Activated T-helper 17 cell treated with anti-CD3 and anti-CD28 coated beads, Interleukin-2, amount 50 U/mL, for 72 hours (primary cell): ENCODE measurements at regions not wholly inside any gene's neighbourhood (a gene's known extent, or its start where the extent isn't known, plus 50 kb on each side); places are given as distances from the start of the nearest gene placed in this dataset.

Experiments
- ATAC-seq: fragments of 150-1000 bp; cut with Tn5 transposase; replicated peaks from 2 replicates; pipeline ENCODE4 v1.10.0; 2021; ENCODE audit warnings: mild to moderate bottlenecking, moderate library complexity
- H3K27ac Mint-ChIP-seq: one replicate; pipeline ENCODE4 v1.8.0; 2022; ENCODE audit warnings: mixed read lengths
- H3K27me3 Mint-ChIP-seq: one replicate; pipeline ENCODE4 v1.8.0; 2022; ENCODE audit warnings: mixed read lengths
- H3K36me3 Mint-ChIP-seq: one replicate; pipeline ENCODE4 v1.8.0; 2022; ENCODE audit warnings: low read depth, mild to moderate bottlenecking, mixed read lengths
- H3K4me1 Mint-ChIP-seq: one replicate; pipeline ENCODE4 v1.8.0; 2022; ENCODE audit warnings: mixed read lengths
- H3K4me3 Mint-ChIP-seq: one replicate; pipeline ENCODE4 v1.8.0; 2022; ENCODE audit warnings: mild to moderate bottlenecking, mixed read lengths
- H3K9me3 Mint-ChIP-seq: one replicate; pipeline ENCODE4 v1.8.0; 2022; ENCODE audit warnings: mixed read lengths

DNA sequence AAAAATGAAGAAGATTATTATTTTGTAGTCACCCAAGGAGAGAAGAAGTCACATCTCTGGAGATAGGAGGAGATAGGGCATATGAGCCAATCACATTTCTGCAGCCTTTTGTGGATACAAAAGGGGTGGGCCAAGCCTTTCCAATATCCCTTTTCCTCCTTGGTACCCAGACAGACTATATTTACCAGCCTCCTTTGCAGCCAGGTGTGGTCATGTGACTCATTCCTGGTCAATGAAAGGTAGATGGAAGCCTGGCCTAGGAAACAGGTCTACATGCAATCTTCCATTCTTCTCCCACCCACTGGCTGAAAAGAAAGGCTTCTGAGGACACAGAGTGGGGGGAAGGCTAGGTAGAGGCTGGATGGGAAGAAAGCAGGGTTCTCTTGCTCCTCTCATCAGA lies 58.1 kb upstream of the ERG start:
- ATAC-seq: no peak
- H3K4me1 Mint-ChIP-seq: no peaks in the 10 kb centered on the region
- H3K4me3 Mint-ChIP-seq: no peak overlapping the region
- no peaks in the 10 kb centered on the region for H3K9me3 Mint-ChIP-seq
- no peaks in the 10 kb centered on the region for H3K36me3 Mint-ChIP-seq
- peaks cover 6% of the 10 kb centered on the region for H3K27me3 Mint-ChIP-seq
- H3K27ac Mint-ChIP-seq: no peak overlapping the region

DNA sequence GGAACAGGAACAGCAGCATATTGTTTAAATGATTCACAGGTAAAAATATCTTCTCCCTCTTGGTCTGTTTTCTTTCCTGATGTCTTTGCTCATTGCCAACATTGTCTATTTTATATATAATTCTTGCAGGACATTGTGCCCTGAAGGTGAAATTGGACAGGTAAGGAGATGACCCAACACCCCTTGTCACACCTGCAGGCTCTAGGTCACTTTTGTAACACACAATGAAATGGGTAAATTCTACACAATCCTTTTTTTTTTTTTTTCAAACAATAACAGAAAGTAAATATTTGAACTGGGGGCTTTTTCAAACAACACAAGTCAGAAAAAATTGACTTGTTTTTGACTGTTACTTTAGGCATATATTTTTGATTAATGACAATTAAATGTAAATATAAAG lies 62.9 kb upstream of the ERG start:
- H3K4me3 Mint-ChIP-seq: no peak overlapping the region
- peaks cover 16% of the 10 kb centered on the region for H3K27me3 Mint-ChIP-seq
- no peaks in the 10 kb centered on the region for H3K9me3 Mint-ChIP-seq
- H3K27ac Mint-ChIP-seq: no peak overlapping the region
- H3K4me1 Mint-ChIP-seq: no peaks in the 10 kb centered on the region
- no peak for ATAC-seq
- H3K36me3 Mint-ChIP-seq: no peaks in the 10 kb centered on the region

DNA sequence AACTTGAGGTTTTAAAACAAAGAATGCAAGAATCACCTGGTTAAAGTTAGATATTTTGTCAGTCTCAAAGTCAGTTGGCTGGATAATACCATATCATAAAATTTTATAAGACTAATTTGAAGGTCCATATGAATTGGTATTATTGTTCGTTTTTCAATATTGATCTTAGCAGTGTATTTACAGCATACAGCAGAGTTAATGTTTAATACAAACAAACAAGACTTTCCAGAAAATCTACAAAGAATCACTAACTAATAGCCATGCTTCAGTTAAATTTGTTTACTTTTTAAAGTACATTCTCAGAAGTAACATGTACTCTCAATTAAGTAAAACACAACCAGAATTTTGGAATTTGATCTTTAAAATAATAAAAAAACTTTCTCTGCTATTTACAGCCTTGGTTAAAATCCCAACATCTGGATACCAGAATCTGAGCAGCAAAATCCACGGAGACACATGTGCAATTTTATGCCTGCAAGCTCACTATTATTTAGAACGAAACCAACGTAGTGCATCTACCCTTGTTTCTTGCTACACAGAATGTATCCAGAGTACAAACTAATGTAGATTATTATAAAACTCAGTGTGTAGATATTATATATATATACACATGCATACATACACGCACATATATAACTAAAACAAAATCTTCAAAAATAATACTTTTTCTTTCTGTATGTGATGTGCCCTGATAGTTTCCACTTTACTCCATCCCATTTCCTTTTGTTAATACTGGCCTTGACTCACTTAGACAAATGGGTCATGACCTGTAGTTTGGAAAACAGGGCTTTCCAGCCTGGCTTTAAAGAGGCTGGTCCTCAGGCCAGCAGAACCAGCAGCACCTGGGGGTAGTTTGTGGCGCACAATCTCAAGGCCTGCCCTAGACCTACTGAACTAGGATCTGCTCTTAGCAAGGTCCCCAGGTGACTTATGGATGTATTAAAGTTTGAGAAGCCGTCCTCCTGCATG lies 63.6 kb upstream of the ERG start:
- Mint-ChIP-seq H3K27ac (no peak overlapping the region), H3K9me3 (no peaks in the 10 kb centered on the region), H3K27me3 (peaks cover 16% of the 10 kb centered on the region), H3K36me3 (no peaks in the 10 kb centered on the region), H3K4me1 (no peaks in the 10 kb centered on the region), H3K4me3 (no peak overlapping the region)
- no peak for ATAC-seq

DNA sequence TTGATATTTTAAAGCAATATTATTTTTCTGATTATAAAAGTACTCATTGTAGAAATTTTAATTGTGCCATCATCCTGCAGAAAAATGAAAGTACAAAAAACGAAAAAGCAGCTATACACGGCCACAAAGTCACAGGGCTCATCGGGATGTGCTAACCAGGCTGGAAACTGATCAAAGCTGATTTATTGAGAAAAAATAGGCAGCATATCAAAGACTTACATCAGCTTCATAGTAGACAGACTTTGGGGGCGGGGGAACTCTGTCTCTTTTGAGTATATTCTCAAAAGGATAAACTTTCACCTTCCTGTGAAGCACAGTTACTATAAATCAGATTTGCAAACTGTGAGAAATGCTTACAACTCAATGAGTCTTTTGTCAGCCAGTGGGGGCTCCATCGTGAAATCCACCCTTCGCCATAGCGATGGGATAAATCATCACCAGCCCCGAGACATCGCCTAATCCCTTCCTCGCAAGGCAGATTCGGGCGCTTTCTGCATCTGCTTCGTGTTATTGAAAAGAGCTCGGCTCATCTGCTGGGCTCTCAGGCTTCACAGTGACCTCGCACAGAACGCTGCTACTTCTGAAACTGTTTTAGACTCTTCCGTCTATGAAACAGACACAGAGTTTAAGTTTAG lies 69.2 kb upstream of the ERG start:
- H3K27me3 Mint-ChIP-seq: peaks cover 20% of the 10 kb centered on the region
- ATAC-seq: no peak
- H3K36me3 Mint-ChIP-seq: no peaks in the 10 kb centered on the region
- no peaks in the 10 kb centered on the region for H3K4me1 Mint-ChIP-seq
- no peak overlapping the region for H3K27ac Mint-ChIP-seq
- H3K9me3 Mint-ChIP-seq: no peaks in the 10 kb centered on the region
- H3K4me3 Mint-ChIP-seq: no peak overlapping the region

DNA sequence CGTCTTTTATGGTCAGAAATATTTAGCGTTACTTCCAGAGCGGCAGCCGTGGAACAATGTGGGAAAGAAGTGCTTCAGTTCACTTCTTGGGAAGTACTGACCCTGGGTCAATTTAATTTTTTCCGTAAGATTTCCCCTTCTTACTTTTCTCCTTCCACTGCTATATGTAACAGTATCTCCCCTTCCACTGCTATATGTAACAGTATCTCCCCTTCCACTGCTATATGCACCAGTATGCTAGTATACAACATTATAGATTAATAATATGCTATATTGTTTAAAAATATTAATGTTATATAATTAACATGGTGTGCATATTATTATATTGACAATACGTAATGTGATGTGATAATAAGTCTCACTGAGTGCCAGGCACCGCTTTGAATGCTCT lies 69.7 kb upstream of the ERG start:
- H3K27ac Mint-ChIP-seq: no peak overlapping the region

DNA sequence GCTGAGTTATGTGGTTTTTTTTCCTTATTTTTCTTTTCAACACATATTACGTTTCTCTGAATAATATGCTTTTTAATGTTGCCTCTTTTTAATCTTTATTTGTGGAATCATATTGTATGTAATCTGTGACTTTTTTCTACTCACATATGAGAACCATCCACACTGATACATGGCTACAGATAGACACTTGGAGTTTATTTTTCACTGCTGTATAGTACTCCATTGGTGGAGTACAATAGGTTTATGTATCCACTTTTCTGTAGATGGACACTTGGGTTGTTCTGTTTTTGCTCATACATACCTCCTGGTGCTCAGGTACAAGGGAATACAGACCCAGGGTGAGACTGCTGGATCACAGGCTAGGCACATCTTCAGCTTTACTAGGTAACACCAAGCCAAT lies 71.5 kb upstream of the ERG start:
- H3K4me1 Mint-ChIP-seq: no peaks in the 10 kb centered on the region
- no peaks in the 10 kb centered on the region for H3K36me3 Mint-ChIP-seq

More for the DNA sequence above, 69.7 kb upstream of the ERG start:
- no peaks in the 10 kb centered on the region for H3K9me3 Mint-ChIP-seq
- no peaks in the 10 kb centered on the region for H3K36me3 Mint-ChIP-seq
- H3K4me3 Mint-ChIP-seq: no peak overlapping the region
- H3K4me1 Mint-ChIP-seq: no peaks in the 10 kb centered on the region
- H3K27me3 Mint-ChIP-seq: peaks cover 20% of the 10 kb centered on the region
- ATAC-seq: no peak

DNA sequence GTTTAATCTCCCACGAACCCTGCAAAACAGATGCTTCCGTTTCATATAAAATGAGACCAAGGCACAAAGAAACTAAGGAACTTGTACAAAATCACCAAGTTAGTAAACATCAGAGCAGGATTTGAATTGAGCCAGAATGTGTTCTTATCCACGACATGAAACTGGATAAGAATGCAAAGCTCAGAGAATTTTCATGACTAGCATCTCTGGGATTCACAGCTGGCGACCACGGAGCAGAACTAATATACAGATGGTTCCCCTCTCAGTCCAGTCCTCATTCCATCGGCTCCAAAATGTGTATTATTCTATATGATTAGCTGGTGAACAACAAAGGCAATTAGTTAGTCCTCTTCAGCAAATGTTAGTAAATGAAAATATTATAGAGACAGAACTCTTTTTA lies 72.3 kb upstream of the ERG start:
- Mint-ChIP-seq H3K4me3 (no peak overlapping the region), H3K9me3 (no peaks in the 10 kb centered on the region), H3K36me3 (no peaks in the 10 kb centered on the region), H3K27ac (no peak overlapping the region), H3K27me3 (peaks cover 10% of the 10 kb centered on the region), H3K4me1 (no peaks in the 10 kb centered on the region)
- ATAC-seq: no peak

More for the DNA sequence above, 71.5 kb upstream of the ERG start:
- Mint-ChIP-seq H3K27ac (no peak overlapping the region), H3K4me3 (no peak overlapping the region), H3K27me3 (peaks cover 17% of the 10 kb centered on the region), H3K9me3 (no peaks in the 10 kb centered on the region)
- no peak for ATAC-seq

DNA sequence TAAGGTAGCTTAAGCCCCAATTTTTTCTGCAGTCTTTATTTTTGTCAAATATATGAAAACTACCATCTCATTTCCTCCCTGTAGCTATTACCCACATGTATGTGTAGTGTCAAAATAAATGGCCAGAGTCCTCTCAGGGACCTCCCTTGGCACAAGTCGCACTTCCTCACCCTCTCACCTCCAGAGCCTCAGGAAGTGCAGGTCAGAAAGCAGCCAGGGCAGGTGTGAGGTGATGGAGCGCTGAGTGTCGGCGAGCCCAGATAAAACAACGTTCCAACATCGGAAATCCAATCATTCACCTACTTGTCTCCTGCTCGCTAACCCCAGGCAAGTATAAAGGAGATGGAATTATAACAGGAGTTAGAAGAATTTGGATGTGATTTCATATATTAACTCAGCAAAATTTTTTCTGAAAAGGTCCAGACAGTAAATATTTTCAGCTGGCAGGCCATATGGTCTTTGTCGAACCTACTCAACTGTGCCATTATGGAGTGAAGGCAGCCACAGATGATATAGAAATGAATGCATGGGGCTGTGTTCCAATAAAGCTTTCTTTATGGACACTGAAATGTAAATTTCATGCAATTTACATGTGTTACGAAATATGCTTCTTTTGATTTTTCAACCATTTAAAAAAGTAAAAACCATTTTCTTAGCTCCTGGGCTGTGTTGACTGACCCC lies 76.8 kb upstream of the ERG start:
- ATAC-seq: no peak
- H3K27ac Mint-ChIP-seq: no peak overlapping the region
- H3K36me3 Mint-ChIP-seq: no peaks in the 10 kb centered on the region
- H3K9me3 Mint-ChIP-seq: no peaks in the 10 kb centered on the region
- H3K27me3 Mint-ChIP-seq: peaks cover 4% of the 10 kb centered on the region
- H3K4me1 Mint-ChIP-seq: no peaks in the 10 kb centered on the region
- no peak overlapping the region for H3K4me3 Mint-ChIP-seq

DNA sequence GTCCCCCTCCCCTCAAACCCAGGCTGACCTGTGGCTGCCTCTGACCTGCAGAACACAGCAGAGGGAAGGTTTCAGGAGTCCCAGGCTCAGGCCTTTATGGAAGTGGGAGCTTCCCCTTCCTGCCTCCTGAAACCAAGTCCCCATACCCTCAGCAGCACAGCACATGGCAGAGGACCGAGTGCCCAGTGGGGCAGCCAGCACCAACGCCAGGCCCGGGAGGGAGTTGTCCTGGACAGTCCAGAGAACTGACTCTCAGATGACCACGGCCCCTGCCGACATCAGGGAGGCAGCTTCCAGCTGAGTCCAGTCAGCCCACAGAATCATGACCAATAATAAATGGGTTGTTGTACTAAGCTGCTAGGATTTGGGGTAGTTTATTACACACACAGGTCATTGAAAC lies 79.6 kb upstream of the ERG start:
- H3K36me3 Mint-ChIP-seq: no peaks in the 10 kb centered on the region
- no peak overlapping the region for H3K4me3 Mint-ChIP-seq
- H3K4me1 Mint-ChIP-seq: no peaks in the 10 kb centered on the region
- H3K27me3 Mint-ChIP-seq: peaks cover 4% of the 10 kb centered on the region
- no peak overlapping the region for H3K27ac Mint-ChIP-seq
- no peak for ATAC-seq
- no peaks in the 10 kb centered on the region for H3K9me3 Mint-ChIP-seq

DNA sequence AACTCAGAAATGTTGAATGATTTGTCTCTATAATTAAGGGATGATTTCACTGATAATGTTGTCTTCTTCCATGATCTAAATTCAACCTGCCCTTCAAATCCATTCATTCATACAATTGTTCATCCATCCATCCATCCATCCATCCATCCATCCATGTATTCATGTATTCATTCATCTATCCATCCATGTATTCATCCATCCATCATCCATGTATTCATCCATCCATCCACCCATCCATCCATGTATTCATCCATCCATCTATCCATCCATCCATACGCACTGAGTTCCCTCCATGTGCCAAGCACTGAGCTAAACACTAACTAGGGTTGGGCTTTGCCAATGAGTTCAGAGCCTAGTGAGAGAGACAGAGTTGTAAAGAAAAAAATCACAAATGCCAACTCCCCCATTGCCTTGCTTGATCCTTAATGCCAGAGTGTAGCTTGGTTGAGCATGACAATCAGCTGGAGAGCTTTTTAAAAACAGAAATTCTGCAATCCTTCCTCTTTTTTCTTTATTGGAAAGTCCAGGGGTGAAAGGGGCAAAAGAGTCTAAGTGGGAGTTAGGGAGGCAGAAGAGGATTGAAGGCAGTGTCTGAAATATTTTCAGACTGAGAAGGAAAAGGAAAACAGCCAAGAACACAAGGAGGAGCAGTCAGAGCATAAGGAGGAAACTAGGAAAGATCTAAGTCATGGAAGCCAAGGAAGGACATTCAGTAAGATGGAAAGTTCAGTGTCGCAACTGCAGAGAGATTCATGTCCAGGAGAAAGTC lies 92.4 kb upstream of the ERG start:
- no peaks in the 10 kb centered on the region for H3K36me3 Mint-ChIP-seq
- H3K4me3 Mint-ChIP-seq: no peak overlapping the region
- H3K27me3 Mint-ChIP-seq: peaks cover 9% of the 10 kb centered on the region
- no peak for ATAC-seq
- H3K9me3 Mint-ChIP-seq: no peaks in the 10 kb centered on the region
- no peaks in the 10 kb centered on the region for H3K4me1 Mint-ChIP-seq
- no peak overlapping the region for H3K27ac Mint-ChIP-seq

DNA sequence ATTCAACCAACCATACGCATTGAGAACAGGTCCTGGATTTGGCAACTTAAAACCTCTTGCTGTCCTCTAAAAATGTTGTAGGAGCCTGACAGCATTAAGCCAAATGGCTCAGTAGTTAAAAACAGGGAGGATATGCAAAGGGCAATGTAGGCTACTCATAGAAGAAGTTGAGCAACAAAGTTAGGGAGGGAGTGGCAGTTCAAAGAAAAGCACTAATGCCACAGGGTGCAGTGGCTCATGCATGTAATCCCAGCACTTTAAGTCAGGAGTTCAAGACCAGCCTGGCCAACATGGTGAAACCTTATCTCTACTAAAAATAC lies 92.9 kb upstream of the ERG start:
- Mint-ChIP-seq H3K9me3 (no peaks in the 10 kb centered on the region), H3K36me3 (no peaks in the 10 kb centered on the region), H3K4me3 (no peak overlapping the region), H3K27me3 (peaks cover 9% of the 10 kb centered on the region), H3K4me1 (no peaks in the 10 kb centered on the region), H3K27ac (no peak overlapping the region)
- ATAC-seq: no peak

DNA sequence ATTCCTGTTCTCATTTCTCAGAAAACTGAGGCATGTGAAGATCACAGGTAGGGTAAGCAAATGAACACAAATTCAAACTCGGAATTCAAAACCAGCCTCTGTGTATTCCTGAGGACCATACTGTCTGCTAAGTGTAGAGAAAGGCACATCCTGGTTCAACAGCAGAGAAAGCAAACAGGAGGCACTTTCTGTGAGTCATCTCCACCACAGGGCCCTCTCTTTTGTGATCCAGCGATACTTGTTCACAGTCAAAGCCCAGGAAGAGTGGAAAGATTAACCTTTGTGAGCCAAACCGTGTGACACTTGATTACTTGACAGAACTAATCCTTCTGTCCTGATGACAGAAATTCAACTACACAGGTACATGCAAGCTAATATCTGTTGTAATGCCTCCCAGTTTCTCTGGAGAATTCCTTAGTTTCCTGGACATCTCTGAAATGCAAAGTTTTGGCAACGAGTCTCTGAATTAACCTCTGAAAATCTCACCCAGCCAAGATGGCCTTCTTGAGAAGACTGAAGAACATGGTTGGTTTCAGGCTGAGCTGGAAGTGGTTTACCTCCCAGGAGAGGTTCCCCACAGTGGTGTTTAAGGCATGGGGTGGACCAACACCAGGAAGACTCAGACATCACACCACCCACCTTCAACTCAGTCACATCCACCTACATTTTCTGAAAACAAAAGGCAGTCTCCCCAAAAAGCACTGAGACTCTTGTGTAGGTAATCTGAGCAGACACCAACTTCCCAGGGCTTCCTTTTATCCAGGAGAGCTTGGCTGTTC lies 98.2 kb upstream of the ERG start:
- H3K4me1 Mint-ChIP-seq: no peaks in the 10 kb centered on the region
- no peak overlapping the region for H3K4me3 Mint-ChIP-seq
- H3K27me3 Mint-ChIP-seq: no peaks in the 10 kb centered on the region
- H3K27ac Mint-ChIP-seq: no peak overlapping the region
- no peaks in the 10 kb centered on the region for H3K36me3 Mint-ChIP-seq
- no peaks in the 10 kb centered on the region for H3K9me3 Mint-ChIP-seq
- no peak for ATAC-seq

DNA sequence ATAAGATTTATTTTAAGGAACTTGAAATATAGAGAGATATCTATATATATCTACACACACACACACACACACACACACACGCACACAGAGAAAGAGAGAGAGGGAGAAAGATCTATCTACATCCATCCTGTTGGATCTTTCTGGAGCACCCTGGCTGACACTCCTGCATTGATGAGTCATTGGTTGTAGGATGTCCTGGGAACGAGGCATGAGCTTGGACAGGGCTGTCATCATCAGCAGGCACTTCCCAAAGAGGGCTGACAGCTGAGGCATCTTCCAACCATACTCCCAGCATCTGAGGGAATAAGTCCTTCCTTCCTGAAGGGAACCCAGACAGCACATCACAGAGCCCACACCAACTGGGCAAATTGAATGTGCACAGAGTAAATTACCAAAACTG lies 99.1 kb upstream of the ERG start:
- no peaks in the 10 kb centered on the region for H3K27me3 Mint-ChIP-seq
- H3K36me3 Mint-ChIP-seq: no peaks in the 10 kb centered on the region
- no peaks in the 10 kb centered on the region for H3K9me3 Mint-ChIP-seq
- no peak overlapping the region for H3K4me3 Mint-ChIP-seq
- H3K27ac Mint-ChIP-seq: no peak overlapping the region
- no peak for ATAC-seq
- no peaks in the 10 kb centered on the region for H3K4me1 Mint-ChIP-seq

DNA sequence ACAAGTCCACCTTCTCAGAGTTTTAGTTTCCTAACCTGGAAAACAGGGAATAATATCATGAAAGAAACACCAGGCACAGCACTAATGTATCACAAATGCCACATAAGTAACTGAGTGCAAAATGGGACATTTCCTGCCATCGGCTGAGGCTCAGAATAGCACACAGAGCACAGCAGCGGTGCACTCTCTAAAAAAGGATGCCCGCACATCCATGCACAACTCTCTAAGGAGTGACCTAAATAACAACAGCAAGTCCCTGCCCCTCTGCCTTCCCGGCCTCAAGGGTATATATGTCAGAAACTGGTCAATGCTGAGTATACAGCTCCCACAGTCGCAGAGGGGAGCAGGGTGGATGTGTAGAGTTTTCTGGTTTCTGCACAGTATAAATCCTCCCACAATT lies 100.1 kb upstream of the ERG start:
- no peak overlapping the region for H3K27ac Mint-ChIP-seq
- no peaks in the 10 kb centered on the region for H3K4me1 Mint-ChIP-seq
- H3K4me3 Mint-ChIP-seq: no peak overlapping the region
- no peaks in the 10 kb centered on the region for H3K27me3 Mint-ChIP-seq
- ATAC-seq: no peak
- H3K36me3 Mint-ChIP-seq: no peaks in the 10 kb centered on the region
- H3K9me3 Mint-ChIP-seq: no peaks in the 10 kb centered on the region
